OCI-LY1 (cell line): ENCODE measurements at regions not wholly inside any gene's neighbourhood (a gene's known extent, or its start where the extent isn't known, plus 50 kb on each side); places are given as distances from the start of the nearest gene placed in this dataset.

ENCODE experiments used
- H2AFZ ChIP-seq: fragments of 200-600 bp; sonication (generic), shearing (Covaris generic); 2 replicates; pipeline ENCODE4 v1.6.0; 2014; ENCODE audit warnings: antibody characterized with exemption, mild to moderate bottlenecking, low read length
- H3F3A ChIP-seq: fragments of 200-600 bp; sonication (generic), shearing (Covaris generic); 2 replicates; pipeline ENCODE4 v1.6.0; 2014; ENCODE audit warnings: mild to moderate bottlenecking, antibody characterized with exemption, low read length, moderate library complexity; ENCODE audit not compliant: insufficient read depth
- H3K27ac ChIP-seq: fragments of 200-600 bp; sonication (generic); 2 replicates; pipeline ENCODE4 v1.5.1; 2014; ENCODE audit warnings: low read length, mixed run types, mild to moderate bottlenecking, low read depth; ENCODE audit not compliant: poor library complexity, severe bottlenecking
- H3K27me3 ChIP-seq: fragments of 200-600 bp; sonication (generic); 2 replicates; pipeline ENCODE4 v1.6.0; 2014; ENCODE audit warnings: antibody characterized with exemption, mild to moderate bottlenecking, low read length, moderate library complexity; ENCODE audit not compliant: insufficient read depth
- H3K36me3 ChIP-seq: fragments of 200-600 bp; sonication (generic); 2 replicates; pipeline ENCODE4 v1.6.1; 2014; ENCODE audit warnings: mild to moderate bottlenecking, antibody characterized with exemption, low read length, moderate library complexity, mixed read lengths; ENCODE audit not compliant: insufficient read depth
- H3K4me1 ChIP-seq: fragments of 200-600 bp; sonication (generic); 2 replicates; pipeline ENCODE4 v1.5.1; 2014; ENCODE audit warnings: mild to moderate bottlenecking, low read length, moderate library complexity; ENCODE audit not compliant: insufficient read depth, severe bottlenecking
- H3K4me2 ChIP-seq: fragments of 200-600 bp; sonication (generic), shearing (Covaris generic); 2 replicates; pipeline ENCODE4 v1.6.1; 2014; ENCODE audit warnings: low read length
- H3K4me3 ChIP-seq: fragments of 200-600 bp; sonication (generic); 2 replicates; pipeline ENCODE4 v1.5.1; 2014; ENCODE audit warnings: low read length, low read depth, mild to moderate bottlenecking, mixed read lengths; ENCODE audit not compliant: poor library complexity, severe bottlenecking
- H3K79me2 ChIP-seq: fragments of 200-600 bp; shearing (Covaris generic); 2 replicates; pipeline ENCODE4 v1.6.1; 2016; ENCODE audit warnings: mixed run types, low read length, mixed read lengths; ENCODE audit not compliant: insufficient read depth
- H3K9ac ChIP-seq: fragments of 200-600 bp; sonication (generic), shearing (Covaris generic); 2 replicates; pipeline ENCODE4 v1.6.1; 2014; ENCODE audit warnings: mild to moderate bottlenecking, low read length, mixed read lengths
- H3K9me2 ChIP-seq: fragments of 200-600 bp; sonication (generic), shearing (Covaris generic); 2 replicates; pipeline ENCODE4 v1.6.1; 2014; ENCODE audit warnings: low read depth, mild to moderate bottlenecking, low read length, mixed read lengths
- H3K9me3 ChIP-seq: fragments of 200-600 bp; shearing (Covaris generic); 2 replicates; pipeline ENCODE4 v1.6.1; 2014; ENCODE audit warnings: low read length, mixed read lengths
- H4K20me1 ChIP-seq: fragments of 200-600 bp; sonication (generic), shearing (Covaris generic); 2 replicates; pipeline ENCODE4 v1.6.0; 2016; ENCODE audit warnings: mild to moderate bottlenecking, low read length; ENCODE audit not compliant: insufficient read depth
- CTCF ChIP-seq: fragments of 200-600 bp; sonication (generic), shearing (Covaris generic); IDR thresholded peaks from 2 replicates; pipeline ENCODE4 v1.5.1; 2017; ENCODE audit warnings: mild to moderate bottlenecking, antibody characterized with exemption, low read length, moderate library complexity, mixed read lengths
- EZH2 ChIP-seq: fragments of 200-600 bp; sonication (generic), shearing (Covaris generic); IDR thresholded peaks from 2 replicates; pipeline ENCODE4 v1.8.0; 2017; ENCODE audit warnings: borderline replicate concordance, mixed run types, mild to moderate bottlenecking, antibody characterized with exemption, low read length, moderate library complexity, mixed read lengths

GRCh38 chr14:106786697-106787096 lies 1260.3 kb downstream of the TMEM121 start:
- H3K9ac ChIP-seq, result no peak overlapping the region
- no peak for TF ChIP-seq EZH2
- no peak for TF ChIP-seq CTCF
- no peaks in the 10 kb centered on the region for H3K9me2 ChIP-seq
- no peaks in the 10 kb centered on the region for H3F3A ChIP-seq
- H4K20me1 ChIP-seq, result no peaks in the 10 kb centered on the region
- no peaks in the 10 kb centered on the region for H3K9me3 ChIP-seq
- H3K4me2 ChIP-seq, result no peak overlapping the region
- H3K4me3 ChIP-seq, result no peak overlapping the region
- peaks cover 47% of the 10 kb centered on the region for H3K4me1 ChIP-seq
- no peaks in the 10 kb centered on the region for H3K79me2 ChIP-seq
- no peak overlapping the region for H2AFZ ChIP-seq
- no peaks in the 10 kb centered on the region for H3K36me3 ChIP-seq
- no peak overlapping the region for H3K27ac ChIP-seq
- no peaks in the 10 kb centered on the region for H3K27me3 ChIP-seq

- Histone ChIP-seq H3F3A (no peaks in the 10 kb centered on the region), H3K9me2 (no peaks in the 10 kb centered on the region), H3K4me3 (no peak overlapping the region), H3K4me2 (no peak overlapping the region), H3K36me3 (no peaks in the 10 kb centered on the region), H4K20me1 (no peaks in the 10 kb centered on the region), H3K27me3 (no peaks in the 10 kb centered on the region), H2AFZ (peak overlapping the region; percentile 67; the same call in 1 of the 2 replicates), H3K9ac (no peak overlapping the region), H3K4me1 (peaks cover 56% of the 10 kb centered on the region), H3K9me3 (no peaks in the 10 kb centered on the region), H3K79me2 (no peaks in the 10 kb centered on the region), H3K27ac (no peak overlapping the region)
- TF ChIP-seq CTCF (no peak), EZH2 (no peak)
These were observed 1261.2 kb downstream of the TMEM121 start for GRCh38 chr14:106787626-106788025.

GRCh38 chr14:106788534-106788933 lies 1262.2 kb downstream of the TMEM121 start:
- no peaks in the 10 kb centered on the region for H3K9me3 ChIP-seq
- H2AFZ ChIP-seq, result peak overlapping the region; percentile 44
- H3K79me2 ChIP-seq, result no peaks in the 10 kb centered on the region
- no peaks in the 10 kb centered on the region for H3K9me2 ChIP-seq
- no peak overlapping the region; the same call in 1 of the 2 replicates for H3K9ac ChIP-seq
- no peaks in the 10 kb centered on the region for H4K20me1 ChIP-seq
- no peak for TF ChIP-seq CTCF
- TF ChIP-seq EZH2, result no peak
- 0 out of 2 replicates have a peak overlapping the region, but pooled peaks have one; percentile 0 for H3K4me2 ChIP-seq
- no peaks in the 10 kb centered on the region for H3K27me3 ChIP-seq
- peaks cover 60% of the 10 kb centered on the region for H3K4me1 ChIP-seq
- no peaks in the 10 kb centered on the region for H3F3A ChIP-seq
- no peaks in the 10 kb centered on the region for H3K36me3 ChIP-seq
- no peak overlapping the region for H3K4me3 ChIP-seq
- peak overlapping the region; percentile 64 for H3K27ac ChIP-seq
